ENCODE measurements at regions not wholly inside any gene's neighbourhood (a gene's known extent, or its start where the extent isn't known, plus 50 kb on each side); places are given as distances from the start of the nearest gene placed in this dataset.

DNA sequence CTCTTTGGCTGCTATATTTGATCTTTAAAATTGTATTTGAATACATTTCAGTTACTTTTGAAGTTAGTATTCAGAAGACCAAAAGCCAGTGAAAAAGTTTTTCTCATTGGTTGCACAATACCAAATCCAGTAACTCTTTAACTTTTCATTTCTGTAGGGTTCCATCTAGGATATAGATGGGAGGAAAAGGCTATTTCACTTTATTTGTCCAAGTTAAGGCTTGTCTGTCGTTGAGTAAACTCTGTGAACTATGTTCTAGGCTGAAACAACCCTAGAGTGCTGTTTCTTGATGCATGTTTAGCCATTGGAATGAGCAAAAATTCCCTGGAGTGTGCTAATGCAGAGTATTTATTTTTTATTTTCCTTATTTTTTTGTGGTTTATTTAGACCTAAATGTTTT, 834.7 kb upstream of the KCND2 start:
- TF ChIP-seq, protein P1, sequence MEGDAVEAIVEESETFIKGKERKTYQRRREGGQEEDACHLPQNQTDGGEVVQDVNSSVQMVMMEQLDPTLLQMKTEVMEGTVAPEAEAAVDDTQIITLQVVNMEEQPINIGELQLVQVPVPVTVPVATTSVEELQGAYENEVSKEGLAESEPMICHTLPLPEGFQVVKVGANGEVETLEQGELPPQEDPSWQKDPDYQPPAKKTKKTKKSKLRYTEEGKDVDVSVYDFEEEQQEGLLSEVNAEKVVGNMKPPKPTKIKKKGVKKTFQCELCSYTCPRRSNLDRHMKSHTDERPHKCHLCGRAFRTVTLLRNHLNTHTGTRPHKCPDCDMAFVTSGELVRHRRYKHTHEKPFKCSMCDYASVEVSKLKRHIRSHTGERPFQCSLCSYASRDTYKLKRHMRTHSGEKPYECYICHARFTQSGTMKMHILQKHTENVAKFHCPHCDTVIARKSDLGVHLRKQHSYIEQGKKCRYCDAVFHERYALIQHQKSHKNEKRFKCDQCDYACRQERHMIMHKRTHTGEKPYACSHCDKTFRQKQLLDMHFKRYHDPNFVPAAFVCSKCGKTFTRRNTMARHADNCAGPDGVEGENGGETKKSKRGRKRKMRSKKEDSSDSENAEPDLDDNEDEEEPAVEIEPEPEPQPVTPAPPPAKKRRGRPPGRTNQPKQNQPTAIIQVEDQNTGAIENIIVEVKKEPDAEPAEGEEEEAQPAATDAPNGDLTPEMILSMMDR (IDR thresholded peaks at IDR 0.05) = no peak
- Mint-ChIP-seq H3K36me3 (ENCODE audit: low read depth) (no peaks in the 10 kb centered on the region), H3K27me3 (no peaks in the 10 kb centered on the region)

GRCh38 chr7:119439192-119439591, 833.8 kb upstream of the KCND2 start:
- intact Hi-C loops (cut with micrococcal nuclease) = no loop called here
- DNase-seq (no peak), ATAC-seq (ENCODE audit: low read depth) (no peak)
- no peaks in the 10 kb centered on the region for H3K36me3 Mint-ChIP-seq (ENCODE audit: low read depth)
- no peaks in the 10 kb centered on the region for H3K4me1 Mint-ChIP-seq
- TF ChIP-seq, protein P1 (IDR thresholded peaks at IDR 0.05) = no peak
- H3K9me3 Mint-ChIP-seq = peaks cover 8% of the 10 kb centered on the region
- no peak overlapping the region for H3K4me3 Mint-ChIP-seq
- no peaks in the 10 kb centered on the region for H3K27me3 Mint-ChIP-seq
- ChIA-PET CTCF (no interaction called here), POLR2A (no interaction called here)
- H3K27ac Mint-ChIP-seq = no peak overlapping the region

More for the DNA sequence above, 834.7 kb upstream of the KCND2 start:
- DNase-seq (no peak), ATAC-seq (ENCODE audit: low read depth) (no peak)
- Mint-ChIP-seq H3K27ac (no peak overlapping the region), H3K4me3 (no peak overlapping the region), H3K9me3 (peaks cover 11% of the 10 kb centered on the region), H3K4me1 (no peaks in the 10 kb centered on the region)
- intact Hi-C loops (cut with micrococcal nuclease) = no loop called here
- ChIA-PET POLR2A (no interaction called here), CTCF (no interaction called here)

DNA sequence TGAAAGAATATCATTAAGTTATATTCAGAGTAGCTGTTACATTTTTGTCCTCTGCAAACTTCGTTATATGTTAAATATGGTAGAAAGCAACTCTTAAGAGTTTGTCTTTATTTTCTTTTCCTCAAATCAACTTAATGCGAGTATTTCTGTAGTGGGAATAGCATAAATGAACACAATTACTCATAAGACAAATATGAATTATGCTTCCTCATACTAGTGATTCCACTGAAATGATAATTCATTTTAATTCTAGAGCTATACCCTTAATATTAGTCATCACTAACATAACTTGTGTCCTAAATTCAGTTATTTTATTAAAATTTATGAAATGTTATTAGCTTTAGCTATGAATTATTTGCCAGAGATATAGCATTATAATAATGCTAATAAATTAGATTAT, 820.6 kb upstream of the KCND2 start:
- TF ChIP-seq, protein P1 (IDR thresholded peaks at IDR 0.05) = no peak
- ChIA-PET POLR2A (no interaction called here), CTCF (no interaction called here)
- H3K27ac Mint-ChIP-seq = no peak overlapping the region
- no peaks in the 10 kb centered on the region for H3K4me1 Mint-ChIP-seq
- H3K36me3 Mint-ChIP-seq (ENCODE audit: low read depth) = no peaks in the 10 kb centered on the region
- no peak for DNase-seq
- H3K4me3 Mint-ChIP-seq = no peak overlapping the region
- no peaks in the 10 kb centered on the region for H3K27me3 Mint-ChIP-seq
- ATAC-seq (ENCODE audit: low read depth) = no peak
- H3K9me3 Mint-ChIP-seq = peaks cover 7% of the 10 kb centered on the region
- intact Hi-C loops (cut with micrococcal nuclease) = no loop called here

DNA sequence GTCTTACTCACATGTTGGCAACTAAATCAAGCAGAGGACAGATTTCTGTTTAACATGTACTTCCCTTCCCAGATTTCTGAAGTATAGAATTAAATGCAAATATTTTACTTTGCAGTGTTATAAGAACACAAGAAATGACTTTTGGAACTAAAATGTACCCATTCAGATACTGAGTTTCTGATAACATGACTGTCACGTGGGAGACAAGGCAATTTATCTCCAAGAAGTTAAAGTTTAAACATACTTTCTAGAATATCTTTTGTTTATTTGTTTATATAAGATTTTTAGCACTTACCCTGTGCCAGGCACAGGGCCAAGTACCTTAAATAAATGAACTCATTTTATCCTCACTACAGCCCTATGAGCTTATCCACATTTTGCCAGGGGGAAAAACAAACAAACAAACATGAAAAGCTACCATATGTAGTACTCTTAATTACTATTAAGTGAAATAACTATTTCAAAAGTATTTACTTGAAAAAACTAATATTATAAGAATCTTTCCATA, 807.1 kb upstream of the KCND2 start:
- POLR2A ChIA-PET = no interaction called here
- Mint-ChIP-seq H3K27me3 (no peaks in the 10 kb centered on the region), H3K36me3 (ENCODE audit: low read depth) (no peaks in the 10 kb centered on the region), H3K4me3 (no peak overlapping the region), H3K27ac (no peak overlapping the region), H3K9me3 (peaks cover 7% of the 10 kb centered on the region), H3K4me1 (no peaks in the 10 kb centered on the region)
- DNase-seq (no peak), ATAC-seq (ENCODE audit: low read depth) (no peak)
- TF ChIP-seq, protein P1 (IDR thresholded peaks at IDR 0.05) = no peak
- intact Hi-C loops (cut with micrococcal nuclease) = no loop called here
- CTCF ChIA-PET = no interaction called here

DNA sequence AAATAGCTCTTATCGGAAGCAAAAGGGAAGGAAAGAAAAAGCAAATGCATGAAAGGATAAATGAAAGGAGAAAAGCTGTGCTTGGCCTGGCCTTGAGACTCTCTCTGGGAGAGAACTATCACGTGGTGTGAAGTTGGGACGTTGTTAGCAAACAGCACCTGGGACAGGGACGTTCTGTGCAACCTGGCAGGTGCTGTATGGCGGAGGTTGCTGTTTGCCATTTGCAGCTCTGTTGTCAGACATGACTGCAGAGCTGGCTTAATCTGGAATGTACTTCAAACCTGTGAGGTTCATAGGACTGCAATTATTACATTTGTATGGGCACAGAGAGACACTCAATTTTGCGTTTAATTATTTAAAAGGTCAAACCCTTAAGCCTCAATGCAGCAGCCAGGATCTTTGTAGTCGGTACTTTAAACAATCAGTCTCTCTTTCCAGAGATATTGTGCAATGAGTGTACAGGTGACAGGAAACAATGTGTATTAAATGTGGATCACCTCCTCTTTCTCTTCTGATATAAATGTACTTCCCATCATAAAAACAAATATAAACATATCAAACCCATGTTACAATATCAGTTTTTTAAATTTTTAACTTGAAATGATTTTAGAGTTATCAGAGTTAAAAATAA, 800.5 kb upstream of the KCND2 start:
- ChIA-PET CTCF (no interaction called here), POLR2A (no interaction called here)
- TF ChIP-seq, protein P1 (IDR thresholded peaks at IDR 0.05) = no peak
- intact Hi-C loops (cut with micrococcal nuclease) = no loop called here
- H3K4me1 Mint-ChIP-seq = no peaks in the 10 kb centered on the region
- ATAC-seq (ENCODE audit: low read depth) = no peak
- no peak overlapping the region for H3K27ac Mint-ChIP-seq
- H3K4me3 Mint-ChIP-seq = no peak overlapping the region
- H3K36me3 Mint-ChIP-seq (ENCODE audit: low read depth) = no peaks in the 10 kb centered on the region
- no peaks in the 10 kb centered on the region for H3K27me3 Mint-ChIP-seq
- H3K9me3 Mint-ChIP-seq = peaks cover 5% of the 10 kb centered on the region
- no peak for DNase-seq
